SJCRH30 (cell line): ENCODE measurements at regions not wholly inside any gene's neighbourhood (a gene's known extent, or its start where the extent isn't known, plus 50 kb on each side); places are given as distances from the start of the nearest gene placed in this dataset.

ENCODE experiments used
- DNase-seq, 2 experiments: peaks; one replicate each; pipeline ENCODE4 v3.0.0-alpha.2; 2015 to 2020
- H3K27ac ChIP-seq: fragments of 250-450 bp; sonication (Bioruptor Pico); 2 replicates; pipeline ENCODE4 v1.5.1; 2020; ENCODE audit warnings: mild to moderate bottlenecking, moderate library complexity
- H3K27me3 ChIP-seq: fragments of 250-450 bp; sonication (Bioruptor Pico); 2 replicates; pipeline ENCODE4 v1.5.1; 2020; ENCODE audit warnings: mild to moderate bottlenecking, moderate library complexity
- H3K36me3 ChIP-seq: fragments of 250-450 bp; sonication (Bioruptor Pico); 2 replicates; pipeline ENCODE4 v1.5.1; 2020; ENCODE audit warnings: mild to moderate bottlenecking, moderate library complexity
- H3K4me1 ChIP-seq: fragments of 250-450 bp; sonication (Bioruptor Pico); 2 replicates; pipeline ENCODE4 v1.5.1; 2020; ENCODE audit warnings: mild to moderate bottlenecking, moderate library complexity
- H3K4me3 ChIP-seq: fragments of 250-450 bp; sonication (Bioruptor Pico); 2 replicates; pipeline ENCODE4 v1.5.1; 2020; ENCODE audit warnings: mild to moderate bottlenecking, moderate library complexity
- H3K9me3 ChIP-seq: fragments of 250-450 bp; sonication (Bioruptor Pico); replicated peaks from 2 replicates; pipeline ENCODE4 v1.5.1; 2020; ENCODE audit warnings: mild to moderate bottlenecking, moderate library complexity

DNA sequence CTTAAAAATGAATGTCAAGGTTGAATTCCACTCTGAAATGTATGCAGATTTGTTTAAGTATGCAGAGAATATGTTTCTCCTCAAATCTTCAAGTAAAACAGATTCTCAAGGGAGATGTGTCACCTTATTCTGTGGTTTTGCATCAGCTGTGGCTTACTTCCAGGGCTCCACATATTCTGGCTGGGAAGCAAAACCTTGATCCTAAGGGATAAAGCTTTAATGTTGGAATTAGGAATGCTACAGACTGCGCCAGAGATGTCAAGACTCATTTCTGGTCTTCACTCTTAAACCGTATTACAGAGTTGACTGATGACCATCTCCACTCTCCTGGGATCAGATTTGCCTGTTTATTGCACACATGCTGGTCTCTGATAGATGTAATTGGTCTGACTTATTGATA is 143.9 kb upstream of the DIPK2B start:
- no peak overlapping the region for H3K4me3 ChIP-seq
- H3K36me3 ChIP-seq = no peaks in the 10 kb centered on the region
- no peak overlapping the region for H3K27ac ChIP-seq
- DNase-seq = no peak
- no peaks in the 10 kb centered on the region for H3K4me1 ChIP-seq
- no peaks in the 10 kb centered on the region for H3K27me3 ChIP-seq
- H3K9me3 ChIP-seq = no peaks in the 10 kb centered on the region

- Histone ChIP-seq H3K27ac (no peak overlapping the region), H3K27me3 (no peaks in the 10 kb centered on the region), H3K4me1 (no peaks in the 10 kb centered on the region), H3K36me3 (no peaks in the 10 kb centered on the region), H3K9me3 (no peaks in the 10 kb centered on the region), H3K4me3 (no peak overlapping the region)
- DNase-seq = no peak
These were observed 128.5 kb upstream of the DIPK2B start for GRCh38 chrX:45329217-45329616.

GRCh38 chrX:45324941-45325340 is 124.3 kb upstream of the DIPK2B start:
- Histone ChIP-seq H3K4me1 (no peaks in the 10 kb centered on the region), H3K27ac (no peak overlapping the region), H3K9me3 (no peaks in the 10 kb centered on the region), H3K27me3 (no peaks in the 10 kb centered on the region), H3K4me3 (no peak overlapping the region), H3K36me3 (no peaks in the 10 kb centered on the region)
- no peak for DNase-seq

GRCh38 chrX:45323387-45323786 is 122.7 kb upstream of the DIPK2B start:
- no peaks in the 10 kb centered on the region for H3K36me3 ChIP-seq
- no peak overlapping the region for H3K4me3 ChIP-seq
- H3K4me1 ChIP-seq = no peaks in the 10 kb centered on the region
- H3K27me3 ChIP-seq = no peaks in the 10 kb centered on the region
- no peaks in the 10 kb centered on the region for H3K9me3 ChIP-seq
- no peak overlapping the region for H3K27ac ChIP-seq
- no peak for DNase-seq

DNA sequence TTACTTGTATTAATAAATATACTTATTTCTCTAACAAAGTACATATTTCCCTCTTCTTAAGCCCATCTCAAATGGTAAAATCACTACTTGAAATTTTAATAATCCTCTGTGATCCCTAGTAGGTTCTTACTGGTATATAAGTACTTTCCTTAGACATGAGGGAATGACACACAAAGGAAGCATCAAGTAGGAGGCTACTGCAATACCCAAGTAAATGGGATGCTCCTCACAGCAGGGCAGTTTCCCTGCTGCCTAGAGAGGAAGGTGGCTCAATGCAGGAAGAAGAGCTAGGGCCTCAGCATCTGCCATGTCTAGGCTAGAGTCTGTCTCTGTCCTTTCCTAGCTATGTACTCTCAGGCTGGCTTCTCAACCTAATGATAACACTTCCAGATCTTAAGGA is 122.1 kb upstream of the DIPK2B start:
- H3K9me3 ChIP-seq = no peaks in the 10 kb centered on the region
- H3K27me3 ChIP-seq = no peaks in the 10 kb centered on the region
- H3K27ac ChIP-seq = no peak overlapping the region
- no peaks in the 10 kb centered on the region for H3K36me3 ChIP-seq
- no peak for DNase-seq
- H3K4me3 ChIP-seq = no peak overlapping the region
- H3K4me1 ChIP-seq = no peaks in the 10 kb centered on the region

DNA sequence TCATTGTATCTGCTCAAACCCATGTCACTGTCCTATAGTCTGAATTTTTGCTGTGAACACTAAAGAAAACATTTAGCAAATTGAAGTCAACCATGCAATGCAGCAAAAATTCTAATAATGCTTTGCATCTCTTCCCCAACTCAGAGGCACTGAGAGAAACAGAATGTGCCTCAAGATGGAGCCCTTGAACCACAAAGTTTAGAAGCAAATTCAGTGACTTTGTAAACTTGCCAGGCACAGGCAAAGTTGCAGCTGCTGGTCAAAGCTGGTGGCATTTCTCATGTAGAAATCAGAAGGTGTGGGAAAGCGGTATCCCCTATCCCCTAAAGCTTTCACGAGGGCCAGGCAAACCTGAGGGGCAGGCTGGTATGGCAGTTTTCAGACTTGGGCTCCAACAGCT is 121.7 kb upstream of the DIPK2B start:
- no peaks in the 10 kb centered on the region for H3K36me3 ChIP-seq
- no peaks in the 10 kb centered on the region for H3K27me3 ChIP-seq
- no peak overlapping the region for H3K4me3 ChIP-seq
- no peaks in the 10 kb centered on the region for H3K9me3 ChIP-seq
- H3K27ac ChIP-seq = no peak overlapping the region
- peak; percentile 5 to 22 for DNase-seq
- H3K4me1 ChIP-seq = no peaks in the 10 kb centered on the region

DNA sequence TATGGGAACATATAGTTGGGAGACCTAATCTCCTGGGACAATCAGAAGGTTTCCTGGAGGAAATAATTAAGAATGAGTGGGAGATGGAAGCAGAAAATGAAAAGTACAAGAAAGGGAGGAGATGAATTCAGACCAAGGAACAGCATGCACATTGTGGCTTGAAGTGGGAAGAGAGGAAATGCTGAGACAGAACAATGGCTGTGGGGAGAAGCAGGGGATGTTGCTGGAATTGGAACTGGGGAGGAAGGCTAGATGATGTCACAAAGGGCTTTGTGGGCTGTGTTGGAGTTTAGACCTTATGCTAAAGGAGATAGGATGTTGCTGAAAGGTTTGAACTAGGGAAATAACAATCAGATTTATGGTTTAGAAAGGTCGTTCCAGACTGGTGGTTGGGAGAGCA is 119.5 kb upstream of the DIPK2B start:
- no peak overlapping the region for H3K27ac ChIP-seq
- no peaks in the 10 kb centered on the region for H3K9me3 ChIP-seq
- H3K36me3 ChIP-seq = no peaks in the 10 kb centered on the region
- no peak overlapping the region for H3K4me3 ChIP-seq
- no peaks in the 10 kb centered on the region for H3K4me1 ChIP-seq
- no peaks in the 10 kb centered on the region for H3K27me3 ChIP-seq
- DNase-seq = no peak

DNA sequence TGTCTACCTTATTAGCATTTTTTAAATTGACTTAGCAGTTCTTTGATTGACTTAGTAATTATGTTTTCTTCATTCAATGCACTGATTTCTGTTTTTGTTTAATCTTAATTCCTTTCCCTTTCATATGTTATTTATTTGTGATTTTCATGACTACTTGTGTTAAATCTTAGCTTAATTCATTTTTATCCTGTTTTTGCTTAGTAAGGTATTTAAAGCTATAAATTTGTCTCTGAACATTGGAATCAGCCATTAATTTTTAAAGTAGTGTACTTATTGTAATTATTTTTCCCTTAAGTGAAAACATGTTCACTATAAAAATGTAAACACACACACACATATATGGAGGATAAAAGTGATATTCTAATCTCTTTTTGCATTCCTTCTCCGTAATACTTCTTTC is 109.1 kb upstream of the DIPK2B start:
- H3K4me1 ChIP-seq = no peaks in the 10 kb centered on the region
- no peaks in the 10 kb centered on the region for H3K9me3 ChIP-seq
- no peak overlapping the region for H3K27ac ChIP-seq
- no peak overlapping the region for H3K4me3 ChIP-seq
- no peaks in the 10 kb centered on the region for H3K36me3 ChIP-seq
- H3K27me3 ChIP-seq = no peaks in the 10 kb centered on the region
- no peak for DNase-seq

DNA sequence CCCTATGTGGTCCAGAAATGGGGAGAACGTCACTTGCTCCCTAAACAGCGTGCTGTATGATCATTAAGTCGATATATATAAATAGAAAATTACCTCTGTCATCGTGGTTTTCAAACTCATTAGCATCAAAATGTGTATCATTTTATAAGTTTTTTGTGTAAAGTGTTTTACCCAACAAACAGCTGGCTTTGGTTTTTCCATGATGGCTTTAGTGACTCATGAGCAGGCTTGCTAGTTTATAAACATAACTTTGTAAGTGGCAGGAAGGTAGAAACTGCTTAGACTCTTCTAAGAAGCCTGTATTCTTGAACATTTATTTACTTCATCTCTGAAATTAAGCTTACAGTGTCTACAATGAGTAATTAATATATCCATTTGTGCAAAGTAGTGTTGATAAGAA is 108.4 kb upstream of the DIPK2B start:
- Histone ChIP-seq H3K27ac (no peak overlapping the region), H3K27me3 (no peaks in the 10 kb centered on the region), H3K4me3 (no peak overlapping the region), H3K4me1 (no peaks in the 10 kb centered on the region), H3K9me3 (no peaks in the 10 kb centered on the region), H3K36me3 (no peaks in the 10 kb centered on the region)
- DNase-seq = no peak

DNA sequence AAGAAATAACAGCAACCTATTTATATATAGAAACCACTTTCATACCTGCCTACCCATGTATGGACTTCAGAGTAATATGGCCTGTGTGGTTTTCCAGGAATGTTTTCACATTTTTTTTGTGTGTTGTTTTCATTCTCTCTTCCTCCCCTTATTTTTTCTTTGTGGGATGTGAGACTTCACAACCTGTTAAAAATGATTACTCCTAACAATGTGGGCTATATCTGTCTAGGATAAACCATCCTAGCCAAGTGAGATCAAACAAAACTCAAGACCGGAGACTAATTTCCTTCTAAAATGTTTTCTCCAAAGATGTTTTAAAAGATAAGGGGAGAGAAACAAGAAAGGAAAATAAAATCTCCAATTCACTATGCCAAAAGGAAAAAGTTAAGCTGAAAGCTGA is 106.1 kb upstream of the DIPK2B start:
- no peaks in the 10 kb centered on the region for H3K36me3 ChIP-seq
- no peaks in the 10 kb centered on the region for H3K27me3 ChIP-seq
- no peaks in the 10 kb centered on the region for H3K4me1 ChIP-seq
- no peaks in the 10 kb centered on the region for H3K9me3 ChIP-seq
- no peak overlapping the region for H3K4me3 ChIP-seq
- DNase-seq = no peak
- no peak overlapping the region for H3K27ac ChIP-seq

DNA sequence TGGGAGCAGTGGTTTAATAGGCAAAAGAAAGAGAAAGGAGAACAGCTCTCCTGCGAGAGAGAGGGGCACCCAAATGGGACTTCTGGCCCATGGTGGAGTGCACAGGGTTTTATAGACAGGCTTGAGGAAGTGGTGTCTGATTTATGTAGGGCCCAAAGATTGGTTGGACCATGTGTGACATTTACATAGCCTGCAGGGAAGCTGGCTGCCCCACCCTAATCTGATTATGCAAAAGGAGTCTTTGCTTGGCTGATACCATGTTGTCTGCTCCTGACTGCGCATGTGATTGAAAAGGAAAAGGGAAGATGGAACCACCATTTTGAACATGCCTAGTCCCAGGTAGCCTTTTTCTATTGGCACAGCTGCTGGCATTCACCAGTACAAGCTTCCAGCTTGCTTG is 100.0 kb upstream of the DIPK2B start:
- no peak for DNase-seq
- no peaks in the 10 kb centered on the region for H3K27me3 ChIP-seq
- peaks cover 6% of the 10 kb centered on the region; the same call in 1 of the 2 replicates for H3K4me1 ChIP-seq
- H3K36me3 ChIP-seq = no peaks in the 10 kb centered on the region
- no peak overlapping the region for H3K27ac ChIP-seq
- H3K4me3 ChIP-seq = no peak overlapping the region
- no peaks in the 10 kb centered on the region for H3K9me3 ChIP-seq

DNA sequence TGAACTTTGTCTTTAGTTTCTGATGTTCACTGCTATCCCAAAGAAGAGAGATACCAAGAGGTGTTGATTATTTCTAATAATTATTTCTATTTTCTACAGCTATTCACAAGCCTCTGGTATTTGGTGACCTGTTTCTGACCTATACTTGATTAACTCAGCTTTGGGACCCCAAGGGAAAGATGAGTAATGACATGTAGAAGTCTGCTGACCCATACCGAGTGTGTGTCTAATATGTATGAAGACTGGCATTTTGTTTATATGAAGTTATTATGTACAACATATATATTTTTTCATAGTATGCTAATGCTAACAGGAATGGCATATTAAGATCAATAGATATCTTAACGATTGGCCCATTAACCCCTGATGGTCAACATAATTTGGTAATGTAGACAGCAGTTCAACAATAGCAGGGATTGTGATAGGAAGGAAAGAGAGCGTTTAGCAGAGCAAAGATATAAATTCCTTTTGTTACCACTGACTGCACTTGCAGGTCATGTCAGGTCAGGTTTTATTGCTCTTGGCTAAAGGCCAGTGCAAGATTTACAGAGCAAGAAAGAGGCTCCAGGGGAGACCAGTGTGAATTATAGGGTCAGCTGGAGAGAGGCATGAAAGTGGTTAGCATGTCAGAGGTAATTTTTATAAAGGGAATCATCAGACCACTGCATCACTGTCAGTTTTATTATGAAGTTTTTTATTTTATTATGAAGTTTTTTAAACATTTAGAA is 94.7 kb upstream of the DIPK2B start:
- no peak overlapping the region for H3K4me3 ChIP-seq
- H3K27ac ChIP-seq = peak overlapping the region; percentile 33
- no peaks in the 10 kb centered on the region for H3K27me3 ChIP-seq
- DNase-seq = peak; percentile 52 to 74
- H3K9me3 ChIP-seq = no peaks in the 10 kb centered on the region
- H3K36me3 ChIP-seq = no peaks in the 10 kb centered on the region
- peaks cover 10% of the 10 kb centered on the region; the same call in 1 of the 2 replicates for H3K4me1 ChIP-seq

DNA sequence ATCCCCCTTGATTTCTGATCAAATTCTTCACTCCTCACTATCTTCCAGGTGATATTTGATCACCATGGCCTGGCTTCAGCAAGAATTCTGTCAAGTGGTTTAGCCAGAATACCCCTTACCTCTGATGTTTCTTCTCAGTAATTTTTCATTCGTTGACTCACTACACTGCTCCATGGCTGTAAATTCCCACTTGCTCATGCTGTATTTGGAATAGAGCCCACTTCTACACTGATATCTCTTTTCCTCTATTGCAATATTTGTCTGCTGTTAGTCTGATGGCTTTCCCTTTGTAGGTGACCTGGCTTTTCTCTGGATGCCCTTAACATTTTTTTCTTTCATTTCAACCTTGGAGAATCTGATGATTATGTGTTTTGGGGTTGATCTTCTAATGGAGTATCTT is 73.9 kb upstream of the DIPK2B start:
- H3K27ac ChIP-seq = no peak overlapping the region
- no peaks in the 10 kb centered on the region for H3K27me3 ChIP-seq
- no peak for DNase-seq
- no peaks in the 10 kb centered on the region for H3K4me1 ChIP-seq
- H3K4me3 ChIP-seq = no peak overlapping the region
- no peaks in the 10 kb centered on the region for H3K36me3 ChIP-seq
- H3K9me3 ChIP-seq = no peaks in the 10 kb centered on the region

DNA sequence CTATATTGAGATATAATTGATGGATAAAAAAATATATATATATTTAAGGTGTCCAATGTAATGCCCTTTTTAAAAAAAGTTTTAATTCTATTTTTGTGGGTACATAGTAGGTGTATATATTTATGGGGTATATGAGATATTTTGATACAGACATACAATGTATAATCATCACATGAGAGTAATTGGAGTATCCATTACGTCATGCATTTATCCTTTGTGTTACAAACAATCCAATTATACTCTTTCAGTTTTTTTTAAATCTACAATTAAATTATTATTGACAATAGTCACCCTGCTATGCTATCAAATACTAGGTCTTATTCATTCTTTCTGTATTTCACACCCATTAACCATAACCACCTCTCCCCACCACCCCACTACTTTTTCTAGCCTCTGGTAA is 66.3 kb upstream of the DIPK2B start:
- no peak overlapping the region for H3K4me3 ChIP-seq
- H3K36me3 ChIP-seq = no peaks in the 10 kb centered on the region
- no peaks in the 10 kb centered on the region for H3K4me1 ChIP-seq
- no peaks in the 10 kb centered on the region for H3K9me3 ChIP-seq
- no peaks in the 10 kb centered on the region for H3K27me3 ChIP-seq
- no peak for DNase-seq
- H3K27ac ChIP-seq = no peak overlapping the region

- H3K36me3 ChIP-seq = no peaks in the 10 kb centered on the region
- no peak overlapping the region for H3K27ac ChIP-seq
- no peak for DNase-seq
- no peaks in the 10 kb centered on the region for H3K27me3 ChIP-seq
- no peaks in the 10 kb centered on the region for H3K9me3 ChIP-seq
- no peak overlapping the region for H3K4me3 ChIP-seq
- H3K4me1 ChIP-seq = no peaks in the 10 kb centered on the region
These were observed 65.8 kb upstream of the DIPK2B start for GRCh38 chrX:45266456-45266855.

DNA sequence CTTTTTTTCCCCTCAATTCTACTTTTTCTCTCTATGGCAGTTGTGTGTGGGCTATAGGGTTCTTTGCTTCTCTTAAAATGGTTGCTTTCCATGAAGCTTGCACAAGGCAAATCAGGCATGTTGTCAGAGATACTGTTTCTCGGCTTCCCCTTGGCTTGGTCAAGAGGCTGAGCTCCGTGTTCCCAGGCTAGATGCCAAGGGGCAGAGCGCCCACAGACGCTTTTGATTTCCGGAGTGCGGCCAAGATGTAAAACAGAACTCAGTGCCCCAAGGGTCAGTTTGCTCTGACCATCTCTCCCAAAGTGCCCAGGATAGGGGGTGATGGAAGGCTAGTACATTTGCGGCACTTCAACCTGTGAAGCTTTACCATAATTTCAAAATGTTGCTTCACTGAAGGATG is 64.2 kb upstream of the DIPK2B start:
- H3K27ac ChIP-seq = no peak overlapping the region
- H3K4me3 ChIP-seq = no peak overlapping the region
- no peaks in the 10 kb centered on the region for H3K36me3 ChIP-seq

More for the DNA sequence above, 64.2 kb upstream of the DIPK2B start:
- Histone ChIP-seq H3K9me3 (no peaks in the 10 kb centered on the region), H3K4me1 (no peaks in the 10 kb centered on the region), H3K27me3 (no peaks in the 10 kb centered on the region)
- no peak for DNase-seq
